ENCODE measurements at regions not wholly inside any gene's neighbourhood (a gene's known extent, or its start where the extent isn't known, plus 50 kb on each side); places are given as distances from the start of the nearest gene placed in this dataset.

DNA sequence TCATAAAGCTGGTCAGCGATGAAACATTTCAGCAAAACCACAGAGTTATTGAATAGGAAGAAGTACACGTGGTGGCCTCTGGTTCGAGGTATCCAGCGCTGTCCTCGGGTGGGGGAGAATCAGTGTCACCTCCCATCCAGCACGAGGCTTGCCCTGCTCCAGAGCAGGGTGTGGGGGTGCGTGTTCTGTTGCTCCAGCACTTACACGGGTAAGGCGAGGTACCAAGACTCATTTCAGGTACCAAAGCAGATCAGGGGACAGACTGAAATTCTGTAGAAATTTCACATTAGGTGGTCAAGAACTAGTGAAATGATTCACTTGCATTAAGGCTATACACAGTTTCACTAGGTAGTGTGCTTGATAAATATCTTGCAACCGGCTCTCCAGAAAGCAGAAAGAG is 164.2 kb upstream of the SOX1 start:
- no peaks in the 10 kb centered on the region for H3K9me3 ChIP-seq (ENCODE audit: control insufficient read depth, low read length)
- peaks cover 5% of the 10 kb centered on the region for H3K4me1 ChIP-seq (ENCODE audit: control insufficient read depth, insufficient read depth, low read length)
- H3K27ac ChIP-seq (ENCODE audit: insufficient read depth, low read depth, low read length, poor library complexity, severe bottlenecking): no peak overlapping the region
- no peaks in the 10 kb centered on the region for H3K36me3 ChIP-seq (ENCODE audit: control insufficient read depth, insufficient read depth, low read length)
- no peak overlapping the region for H3K4me3 ChIP-seq (ENCODE audit: insufficient read depth, low read depth, low read length)
- 92 to 94% methylated on average over 10 of the region's 10 CpGs for WGBS, 2 experiments
- H3K27me3 ChIP-seq (ENCODE audit: control insufficient read depth, insufficient read depth, low read length, poor library complexity, severe bottlenecking): no peaks in the 10 kb centered on the region

DNA sequence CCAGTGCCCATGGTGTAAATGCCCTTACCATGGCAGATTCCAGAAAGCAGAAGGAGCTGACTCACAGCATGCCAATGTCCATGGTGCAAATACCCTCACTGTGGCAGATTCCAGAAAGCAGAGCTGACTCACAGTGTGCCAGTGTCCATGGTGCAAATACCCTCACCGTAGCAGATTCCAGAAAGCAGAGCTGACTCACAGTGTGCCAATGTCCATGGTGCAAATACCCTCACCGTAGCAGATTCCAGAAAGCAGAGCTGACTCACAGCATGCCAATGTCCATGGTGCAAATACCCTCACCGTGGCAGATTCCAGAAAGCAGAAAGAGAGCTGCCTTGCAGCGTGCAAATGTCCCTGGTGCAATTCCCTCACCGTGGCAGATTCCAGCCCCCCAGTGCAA is 163.8 kb upstream of the SOX1 start:
- Histone ChIP-seq H3K9me3 (ENCODE audit: control insufficient read depth, low read length) (no peaks in the 10 kb centered on the region), H3K36me3 (ENCODE audit: control insufficient read depth, insufficient read depth, low read length) (no peaks in the 10 kb centered on the region), H3K27me3 (ENCODE audit: control insufficient read depth, insufficient read depth, low read length, poor library complexity, severe bottlenecking) (no peaks in the 10 kb centered on the region), H3K27ac (ENCODE audit: insufficient read depth, low read depth, low read length, poor library complexity, severe bottlenecking) (no peak overlapping the region), H3K4me1 (ENCODE audit: control insufficient read depth, insufficient read depth, low read length) (peaks cover 5% of the 10 kb centered on the region), H3K4me3 (ENCODE audit: insufficient read depth, low read depth, low read length) (no peak overlapping the region)
- 90 to 91% methylated on average over 5 of the region's 5 CpGs for WGBS, 2 experiments

DNA sequence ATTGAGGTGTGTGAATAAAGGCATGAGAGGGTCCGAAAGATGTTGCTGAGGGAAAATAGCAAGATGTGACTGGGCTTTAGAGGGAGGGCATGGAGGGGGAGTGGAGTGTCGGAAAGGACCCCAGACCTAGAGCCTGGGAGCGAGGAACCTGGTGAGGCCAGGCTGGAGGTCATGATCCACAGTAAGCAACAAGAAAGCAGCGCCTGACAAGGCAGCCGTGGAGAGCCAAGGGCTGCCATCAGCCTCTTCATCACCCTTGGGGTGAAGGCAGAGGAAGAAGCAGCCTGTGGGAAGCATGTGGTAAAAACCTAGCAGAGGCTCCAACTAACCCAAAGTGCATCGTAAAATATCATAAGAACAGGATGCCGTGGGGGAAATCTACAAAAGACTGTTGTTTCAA is 162.8 kb upstream of the SOX1 start:
- H3K4me3 ChIP-seq (ENCODE audit: insufficient read depth, low read depth, low read length): no peak overlapping the region
- 93 to 94% methylated on average over 7 of the region's 7 CpGs for WGBS, 2 experiments
- H3K27ac ChIP-seq (ENCODE audit: insufficient read depth, low read depth, low read length, poor library complexity, severe bottlenecking): no peak overlapping the region
- H3K9me3 ChIP-seq (ENCODE audit: control insufficient read depth, low read length): no peaks in the 10 kb centered on the region
- no peaks in the 10 kb centered on the region for H3K36me3 ChIP-seq (ENCODE audit: control insufficient read depth, insufficient read depth, low read length)
- H3K27me3 ChIP-seq (ENCODE audit: control insufficient read depth, insufficient read depth, low read length, poor library complexity, severe bottlenecking): no peaks in the 10 kb centered on the region
- peaks cover 5% of the 10 kb centered on the region for H3K4me1 ChIP-seq (ENCODE audit: control insufficient read depth, insufficient read depth, low read length)

DNA sequence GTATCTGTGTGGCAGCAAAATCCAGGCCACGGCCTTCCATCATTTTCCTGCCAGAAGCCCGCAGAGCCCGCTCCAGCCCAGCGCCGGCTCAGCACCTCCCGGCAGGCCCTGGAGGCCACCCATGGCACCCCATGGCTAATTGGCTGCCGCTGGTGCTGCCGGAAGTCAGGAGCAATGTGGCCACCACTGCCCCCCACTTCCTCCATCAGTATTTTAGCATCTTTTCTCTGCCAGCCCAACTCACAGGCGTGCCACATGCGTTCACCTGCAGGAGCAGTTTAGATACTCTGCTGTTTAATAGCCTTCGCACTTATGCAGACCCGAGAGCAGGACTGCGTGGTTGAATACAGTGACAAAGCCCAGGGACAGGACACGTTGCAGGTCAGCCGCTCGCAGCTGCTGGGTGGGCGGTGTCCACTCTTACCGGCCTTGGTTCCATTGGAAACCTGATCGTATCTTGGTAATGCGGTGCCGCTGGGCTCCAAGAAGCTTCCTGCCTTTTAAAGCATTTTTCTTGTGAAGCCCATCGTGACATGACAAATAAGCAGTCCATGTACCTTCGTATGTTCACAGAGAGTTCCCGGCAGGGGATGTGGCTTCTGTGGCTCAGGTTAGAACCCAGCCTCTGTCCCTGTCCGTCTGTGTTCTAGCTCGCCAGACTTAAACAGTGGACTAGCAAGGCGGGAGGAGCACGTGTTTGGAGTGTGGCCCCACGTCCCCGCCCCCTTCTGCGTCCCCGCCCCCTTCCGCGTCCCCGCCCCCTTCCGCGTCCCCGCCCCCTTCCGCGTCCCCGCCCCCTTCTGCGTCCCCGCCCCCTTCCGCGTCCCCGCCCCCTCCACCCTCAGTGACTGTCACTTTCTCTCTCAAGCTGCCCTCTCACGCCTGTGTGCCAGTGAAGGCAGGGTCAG is 162.0 kb upstream of the SOX1 start:
- Histone ChIP-seq H3K36me3 (ENCODE audit: control insufficient read depth, insufficient read depth, low read length) (no peaks in the 10 kb centered on the region), H3K4me1 (ENCODE audit: control insufficient read depth, insufficient read depth, low read length) (peaks cover 5% of the 10 kb centered on the region), H3K27ac (ENCODE audit: insufficient read depth, low read depth, low read length, poor library complexity, severe bottlenecking) (no peak overlapping the region), H3K27me3 (ENCODE audit: control insufficient read depth, insufficient read depth, low read length, poor library complexity, severe bottlenecking) (no peaks in the 10 kb centered on the region), H3K9me3 (ENCODE audit: control insufficient read depth, low read length) (no peaks in the 10 kb centered on the region), H3K4me3 (ENCODE audit: insufficient read depth, low read depth, low read length) (no peak overlapping the region)
- WGBS, 2 experiments: 91 to 93% methylated on average over 38 to 46 of the region's 47 CpGs

DNA sequence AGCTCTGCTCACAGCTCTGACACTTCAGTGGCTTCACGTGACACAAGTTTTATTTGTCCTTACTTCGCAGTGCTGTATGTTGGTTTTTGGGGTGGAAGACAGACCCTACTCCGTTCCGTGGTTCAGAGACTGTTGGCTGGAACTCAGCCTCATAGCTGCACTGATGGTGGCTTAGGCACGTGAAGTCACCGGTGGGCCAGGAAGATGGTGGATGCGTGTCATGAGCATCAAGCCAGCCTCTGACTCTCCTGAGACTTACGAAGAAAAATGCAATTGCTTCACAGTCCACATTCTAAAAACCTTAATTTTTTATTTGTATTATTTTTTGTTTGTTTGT is 161.4 kb upstream of the SOX1 start:
- Histone ChIP-seq H3K27me3 (ENCODE audit: control insufficient read depth, insufficient read depth, low read length, poor library complexity, severe bottlenecking) (no peaks in the 10 kb centered on the region), H3K4me1 (ENCODE audit: control insufficient read depth, insufficient read depth, low read length) (peaks cover under 1% of the 10 kb centered on the region), H3K9me3 (ENCODE audit: control insufficient read depth, low read length) (no peaks in the 10 kb centered on the region), H3K27ac (ENCODE audit: insufficient read depth, low read depth, low read length, poor library complexity, severe bottlenecking) (no peak overlapping the region), H3K36me3 (ENCODE audit: control insufficient read depth, insufficient read depth, low read length) (no peaks in the 10 kb centered on the region), H3K4me3 (ENCODE audit: insufficient read depth, low read depth, low read length) (no peak overlapping the region)
- WGBS, 2 experiments: 94 to 97% methylated on average over 8 of the region's 8 CpGs

DNA sequence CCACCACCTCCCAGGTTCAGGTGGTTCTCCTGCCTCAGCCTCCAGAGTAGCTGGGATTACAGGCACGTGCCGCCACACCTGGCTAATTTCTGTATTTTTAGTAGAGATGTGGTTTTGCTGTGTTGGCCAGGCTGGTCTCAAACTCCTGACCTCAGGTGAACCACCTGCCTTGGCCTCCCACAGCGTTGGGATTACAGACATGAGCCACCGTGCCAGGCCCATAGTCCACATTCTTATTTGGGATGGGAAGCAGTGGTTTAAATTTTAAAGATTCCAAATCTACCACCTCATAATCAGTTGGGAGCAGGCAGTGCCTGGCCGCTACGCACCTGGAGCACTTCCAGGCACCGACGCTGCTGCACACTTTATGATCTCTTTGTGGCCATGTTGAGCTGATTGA is 160.6 kb upstream of the SOX1 start:
- H3K36me3 ChIP-seq (ENCODE audit: control insufficient read depth, insufficient read depth, low read length): no peaks in the 10 kb centered on the region
- no peaks in the 10 kb centered on the region for H3K4me1 ChIP-seq (ENCODE audit: control insufficient read depth, insufficient read depth, low read length)
- no peak overlapping the region for H3K4me3 ChIP-seq (ENCODE audit: insufficient read depth, low read depth, low read length)
- no peaks in the 10 kb centered on the region for H3K9me3 ChIP-seq (ENCODE audit: control insufficient read depth, low read length)
- H3K27ac ChIP-seq (ENCODE audit: insufficient read depth, low read depth, low read length, poor library complexity, severe bottlenecking): no peak overlapping the region
- H3K27me3 ChIP-seq (ENCODE audit: control insufficient read depth, insufficient read depth, low read length, poor library complexity, severe bottlenecking): no peaks in the 10 kb centered on the region
- WGBS, 2 experiments: 95 to 98% methylated on average over 8 of the region's 8 CpGs

DNA sequence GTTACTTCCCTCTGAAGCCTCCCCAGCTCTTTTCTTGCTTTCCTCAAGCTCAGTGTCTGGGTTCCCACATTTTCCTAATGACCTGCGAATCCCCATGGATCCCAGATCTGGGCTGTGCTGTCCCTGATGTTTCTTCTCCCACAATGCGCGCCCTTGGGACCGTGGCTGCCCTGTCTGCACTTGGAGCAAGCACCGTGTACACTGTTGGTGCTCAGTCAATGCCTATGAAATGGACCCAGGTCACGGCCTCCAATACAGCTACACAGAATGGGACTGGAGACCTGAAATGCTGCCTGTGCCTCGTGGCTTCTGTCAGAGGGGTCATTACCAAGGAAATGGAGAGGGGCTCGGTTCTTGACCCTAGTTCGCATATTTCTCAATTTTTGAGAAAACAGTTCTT is 160.1 kb upstream of the SOX1 start:
- Histone ChIP-seq H3K36me3 (ENCODE audit: control insufficient read depth, insufficient read depth, low read length) (no peaks in the 10 kb centered on the region), H3K4me1 (ENCODE audit: control insufficient read depth, insufficient read depth, low read length) (no peaks in the 10 kb centered on the region), H3K27me3 (ENCODE audit: control insufficient read depth, insufficient read depth, low read length, poor library complexity, severe bottlenecking) (no peaks in the 10 kb centered on the region), H3K4me3 (ENCODE audit: insufficient read depth, low read depth, low read length) (no peak overlapping the region), H3K27ac (ENCODE audit: insufficient read depth, low read depth, low read length, poor library complexity, severe bottlenecking) (no peak overlapping the region), H3K9me3 (ENCODE audit: control insufficient read depth, low read length) (no peaks in the 10 kb centered on the region)
- WGBS, 2 experiments: 94 to 96% methylated on average over 9 of the region's 9 CpGs

DNA sequence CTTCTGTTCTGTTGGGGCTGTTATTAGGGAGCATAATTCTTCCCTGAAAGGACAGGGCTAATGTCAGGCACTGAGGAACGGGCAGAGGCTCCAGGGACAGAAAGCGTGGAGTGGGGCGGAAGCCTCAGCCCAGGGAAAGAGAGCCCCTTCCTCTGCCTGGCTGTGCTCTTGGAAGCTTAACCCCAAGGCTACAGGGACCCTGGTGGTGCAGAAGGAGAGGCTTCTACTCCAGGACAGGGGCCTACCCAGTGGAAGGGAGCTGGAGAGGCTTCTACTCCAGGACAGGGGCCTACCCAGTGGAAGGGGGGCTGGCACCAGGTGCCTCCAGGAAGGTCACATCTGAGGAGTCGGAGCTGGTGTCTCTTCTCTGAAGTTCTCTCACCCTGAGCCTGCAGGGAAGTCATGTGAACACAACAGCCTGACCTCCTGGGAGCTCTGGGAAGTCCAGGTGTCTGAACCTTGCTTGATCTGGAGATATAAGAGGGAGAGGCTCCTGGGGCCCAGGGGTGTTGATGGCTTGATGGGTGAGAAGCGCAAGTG is 159.5 kb upstream of the SOX1 start:
- WGBS, 2 experiments: 94 to 95% methylated on average over 5 of the region's 5 CpGs
- Histone ChIP-seq H3K4me1 (ENCODE audit: control insufficient read depth, insufficient read depth, low read length) (no peaks in the 10 kb centered on the region), H3K27me3 (ENCODE audit: control insufficient read depth, insufficient read depth, low read length, poor library complexity, severe bottlenecking) (no peaks in the 10 kb centered on the region), H3K27ac (ENCODE audit: insufficient read depth, low read depth, low read length, poor library complexity, severe bottlenecking) (no peak overlapping the region), H3K36me3 (ENCODE audit: control insufficient read depth, insufficient read depth, low read length) (no peaks in the 10 kb centered on the region), H3K4me3 (ENCODE audit: insufficient read depth, low read depth, low read length) (no peak overlapping the region), H3K9me3 (ENCODE audit: control insufficient read depth, low read length) (no peaks in the 10 kb centered on the region)

DNA sequence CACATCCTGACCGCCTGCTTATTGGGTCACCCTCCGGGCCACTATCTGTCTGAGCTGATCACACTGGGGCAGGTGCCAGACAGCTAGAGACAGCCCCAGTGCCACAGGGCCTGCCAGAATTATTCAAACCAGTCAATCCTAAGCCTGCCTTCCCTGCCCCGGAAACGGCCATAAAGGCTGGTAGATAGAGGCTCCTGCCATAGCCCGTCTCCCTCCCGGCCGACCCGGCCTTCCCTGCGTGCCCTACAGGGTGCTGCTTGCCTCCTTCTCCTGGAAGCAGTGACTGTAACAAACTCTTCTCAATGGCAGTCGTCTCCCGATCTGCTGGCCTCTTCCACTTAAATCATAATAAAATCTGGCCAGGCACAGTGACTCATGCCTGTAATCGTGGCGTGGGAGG is 158.6 kb upstream of the SOX1 start:
- no peaks in the 10 kb centered on the region for H3K36me3 ChIP-seq (ENCODE audit: control insufficient read depth, insufficient read depth, low read length)
- no peaks in the 10 kb centered on the region for H3K4me1 ChIP-seq (ENCODE audit: control insufficient read depth, insufficient read depth, low read length)
- H3K27me3 ChIP-seq (ENCODE audit: control insufficient read depth, insufficient read depth, low read length, poor library complexity, severe bottlenecking): no peaks in the 10 kb centered on the region
- no peaks in the 10 kb centered on the region for H3K9me3 ChIP-seq (ENCODE audit: control insufficient read depth, low read length)
- H3K4me3 ChIP-seq (ENCODE audit: insufficient read depth, low read depth, low read length): no peak overlapping the region
- no peak overlapping the region for H3K27ac ChIP-seq (ENCODE audit: insufficient read depth, low read depth, low read length, poor library complexity, severe bottlenecking)
- WGBS, 2 experiments: 88 to 89% methylated on average over 13 of the region's 13 CpGs

DNA sequence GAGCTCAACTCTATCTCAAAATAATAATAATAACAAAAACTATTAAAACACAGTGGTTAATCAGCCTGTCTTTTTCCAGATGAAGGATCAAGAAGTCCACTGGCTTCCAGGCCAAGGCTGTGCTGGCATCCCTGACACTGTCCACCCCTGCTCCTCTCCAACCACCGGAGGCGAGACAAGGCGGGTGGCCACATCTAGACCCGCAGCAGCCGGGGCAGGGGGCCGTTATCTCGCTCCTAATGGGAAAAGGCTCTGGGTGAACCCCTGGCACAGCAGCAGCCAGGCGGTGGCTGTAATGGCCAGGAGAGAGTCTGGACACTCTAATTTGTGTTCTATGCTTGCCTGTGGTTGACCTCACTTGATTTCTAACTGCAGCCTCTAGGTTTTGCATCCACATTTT is 158.0 kb upstream of the SOX1 start:
- Histone ChIP-seq H3K4me1 (ENCODE audit: control insufficient read depth, insufficient read depth, low read length) (no peaks in the 10 kb centered on the region), H3K27ac (ENCODE audit: insufficient read depth, low read depth, low read length, poor library complexity, severe bottlenecking) (no peak overlapping the region), H3K36me3 (ENCODE audit: control insufficient read depth, insufficient read depth, low read length) (no peaks in the 10 kb centered on the region), H3K9me3 (ENCODE audit: control insufficient read depth, low read length) (no peaks in the 10 kb centered on the region), H3K27me3 (ENCODE audit: control insufficient read depth, insufficient read depth, low read length, poor library complexity, severe bottlenecking) (no peaks in the 10 kb centered on the region), H3K4me3 (ENCODE audit: insufficient read depth, low read depth, low read length) (no peak overlapping the region)
- 94 to 95% methylated on average over 8 of the region's 8 CpGs for WGBS, 2 experiments

Data from ectodermal cell (in vitro differentiated cells).